GM19023 (cell line): ENCODE measurements at regions not wholly inside any gene's neighbourhood (a gene's known extent, or its start where the extent isn't known, plus 50 kb on each side); places are given as distances from the start of the nearest gene placed in this dataset.
"Not testable (repeated sequence)": the region's sequence is repeated elsewhere in the genome, so short reads cannot be mapped to it uniquely, and the experiment has no call there.

Experiments used
- ATAC-seq: cut with Tn5 transposase; IDR thresholded peaks from one replicate; pipeline ENCODE4 v1.9.1; 2021; ENCODE audit warnings: mild to moderate bottlenecking, moderate library complexity; ENCODE audit not compliant: unreplicated experiment

GRCh38 chr4:125262502-125262901 is 52.3 kb upstream of the FAT4 start:
- ATAC-seq = no peak

GRCh38 chr4:125262079-125262478 is 52.7 kb upstream of the FAT4 start:
- ATAC-seq = no peak

GRCh38 chr4:125254106-125254505 is 60.6 kb upstream of the FAT4 start:
- no peak for ATAC-seq

- no peak for ATAC-seq
Measured at GRCh38 chr4:125244848-125245450, 69.8 kb upstream of the FAT4 start.

- ATAC-seq = no peak
Measured at GRCh38 chr4:125243789-125244397, 70.9 kb upstream of the FAT4 start.

- ATAC-seq = no peak
Measured at GRCh38 chr4:125235971-125236370, 78.8 kb upstream of the FAT4 start.

GRCh38 chr4:125231661-125232060 is 83.1 kb upstream of the FAT4 start:
- ATAC-seq = no peak

GRCh38 chr4:125229596-125230058 is 85.1 kb upstream of the FAT4 start:
- ATAC-seq = no peak

GRCh38 chr4:125225806-125226205 is 88.9 kb upstream of the FAT4 start:
- no peak for ATAC-seq

GRCh38 chr4:125200556-125200955 is 114.2 kb upstream of the FAT4 start:
- ATAC-seq = no peak

- no peak for ATAC-seq
Measured at GRCh38 chr4:125198916-125199315, 115.8 kb upstream of the FAT4 start.

- not testable (repeated sequence) for ATAC-seq
Measured at GRCh38 chr4:125191874-125192459, 122.8 kb upstream of the FAT4 start.

GRCh38 chr4:125191232-125191631 is 123.5 kb upstream of the FAT4 start:
- no peak for ATAC-seq

- no peak for ATAC-seq
Measured at GRCh38 chr4:125187226-125188176, 127.3 kb upstream of the FAT4 start.

- ATAC-seq = no peak
Measured at GRCh38 chr4:125184116-125184515, 130.6 kb upstream of the FAT4 start.

GRCh38 chr4:125181804-125182203 is 133.0 kb upstream of the FAT4 start:
- ATAC-seq = no peak

- ATAC-seq = no peak
Measured at GRCh38 chr4:125179727-125180126, 135.0 kb upstream of the FAT4 start.

GRCh38 chr4:125169192-125169591 is 145.6 kb upstream of the FAT4 start:
- no peak for ATAC-seq

- no peak for ATAC-seq
Measured at GRCh38 chr4:125168531-125168930, 146.2 kb upstream of the FAT4 start.

GRCh38 chr4:125166012-125166411 is 148.7 kb upstream of the FAT4 start:
- not testable (repeated sequence) for ATAC-seq

- ATAC-seq = no peak
Measured at GRCh38 chr4:125159001-125159400, 155.8 kb upstream of the FAT4 start.
